GM12878 (cell line): ENCODE measurements at regions not wholly inside any gene's neighbourhood (a gene's known extent, or its start where the extent isn't known, plus 50 kb on each side); places are given as distances from the start of the nearest gene placed in this dataset.

Source experiments
- ATAC-seq: fragments of 200-7000 bp; cut with Tn5 transposase; 3 replicates; pipeline ENCODE4 v1.9.1; 2020; ENCODE audit warnings: mild to moderate bottlenecking, moderate library complexity
- BruUV-seq: library from RNA; stranded (reverse); fragments of 400-500 nt; replicated peaks from 2 replicates; lab custom pipeline; 2021; lab: Mats Ljungman, UMichigan
- CTCF ChIA-PET: fragments of 300-600 bp; sonication (Branson Sonifier 250); formaldehyde crosslinking; extraction: SDS; loops from one replicate; lab custom pipeline; 2021; ENCODE audit warnings: inconsistent platforms; lab: Yijun Ruan, JAX
- POLR2A ChIA-PET: fragments of 350-600 bp; formaldehyde crosslinking; extraction: SDS; loops from one replicate; lab custom pipeline; 2021; ENCODE audit warnings: inconsistent platforms; lab: Charles Lee
- RAD21 ChIA-PET: fragments of 300-600 bp; sonication (Branson Sonifier 250); formaldehyde crosslinking; loops from one replicate; lab custom pipeline; 2023; ENCODE audit warnings: antibody characterized with exemption; ENCODE audit not compliant: unreplicated experiment; lab: Charles Lee
- SMC1A ChIA-PET: fragments of 300-600 bp; sonication (Branson Sonifier 250); formaldehyde crosslinking; loops from one replicate; lab custom pipeline; 2023; ENCODE audit not compliant: unreplicated experiment, uncharacterized antibody; lab: Charles Lee
- DNase-seq: peaks from one replicate; pipeline ENCODE4 v3.0.0-alpha.2; 2011; ENCODE audit warnings: low read depth, low spot score
- FAIRE-seq: peaks from 3 replicates; lab custom pipeline; 2011; peaks lifted over from hg19 to GRCh38; lab: Jason Lieb, UNC
- H2AFZ ChIP-seq: 2 replicates; pipeline ENCODE4 v1.6.0; 2011; ENCODE audit warnings: low read depth, low read length, control low read depth; ENCODE audit not compliant: control insufficient read depth
- H3K27ac ChIP-seq: 2 replicates; pipeline ENCODE4 v1.5.1; 2011; ENCODE audit warnings: control low read depth; ENCODE audit not compliant: control insufficient read depth, insufficient read depth
- H3K27me3 ChIP-seq, 2 experiments: replicated peaks in 1 of 2; 2 replicates each; pipeline versions ENCODE4 v1.6.0 to v1.6.1; 2011; ENCODE audit warnings: low read length in 1 of 2; ENCODE audit not compliant: control insufficient read depth in 2 of 2, insufficient read depth in 2 of 2
- H3K36me3 ChIP-seq, 2 experiments: 2 replicates each; pipeline ENCODE4 v1.5.1; 2011; ENCODE audit warnings: low read length in 1 of 2; ENCODE audit not compliant: control insufficient read depth in 2 of 2, insufficient read depth in 2 of 2
- H3K4me1 ChIP-seq: 2 replicates; pipeline ENCODE4 v1.6.1; 2011; ENCODE audit warnings: mild to moderate bottlenecking, low read length, moderate library complexity, mixed read lengths; ENCODE audit not compliant: control insufficient read depth, insufficient read depth
- H3K4me2 ChIP-seq: 2 replicates; pipeline ENCODE4 v1.6.0; 2011; ENCODE audit warnings: control low read depth; ENCODE audit not compliant: control insufficient read depth, insufficient read depth
- H3K4me3 ChIP-seq: fragments of 200-600 bp; sonication (generic); 2 replicates; pipeline ENCODE4 v1.5.1; 2016
- H3K79me2 ChIP-seq: 2 replicates; pipeline ENCODE4 v1.6.0; 2011; ENCODE audit warnings: low read length; ENCODE audit not compliant: control insufficient read depth, insufficient read depth
- H3K9ac ChIP-seq: 2 replicates; pipeline ENCODE4 v1.8.0; 2011; ENCODE audit warnings: low read length, control low read depth, mixed read lengths; ENCODE audit not compliant: control insufficient read depth, insufficient read depth
- H3K9me3 ChIP-seq: replicated peaks from 3 replicates; pipeline ENCODE4 v1.5.1; 2011; ENCODE audit warnings: mild to moderate bottlenecking, low read length; ENCODE audit not compliant: control insufficient read depth, insufficient read depth
- H4K20me1 ChIP-seq: 2 replicates; pipeline ENCODE4 v1.6.0; 2011; ENCODE audit not compliant: control insufficient read depth, insufficient read depth
- BCL11A ChIP-seq: IDR thresholded peaks from 2 replicates; pipeline ENCODE4 v1.6.1; 2011; ENCODE audit warnings: low read depth, low read length
- BMI1 ChIP-seq: fragments of 450-650 bp; IDR thresholded peaks from 2 replicates; pipeline ENCODE4 v1.6.1; 2016; ENCODE audit warnings: mild to moderate bottlenecking, moderate library complexity, borderline replicate concordance
- BRCA1 ChIP-seq: IDR thresholded peaks from 2 replicates; pipeline ENCODE4 v1.6.1; 2011; ENCODE audit warnings: low read depth, low read length, improper control_type of control experiment
- DPF2 ChIP-seq: fragments of 450-650 bp; IDR thresholded peaks from 2 replicates; pipeline ENCODE4 v1.6.1; 2017; ENCODE audit warnings: mild to moderate bottlenecking
- IRF4 ChIP-seq: IDR thresholded peaks from 2 replicates; pipeline ENCODE4 v1.6.1; 2011; ENCODE audit warnings: low read depth, low read length
- NR2F1 ChIP-seq: fragments of 450-650 bp; conservative IDR thresholded peaks from 2 replicates; pipeline ENCODE4 v1.6.1; 2017; ENCODE audit warnings: mild to moderate bottlenecking
- NRF1 ChIP-seq: conservative IDR thresholded peaks from 2 replicates; pipeline ENCODE4 v1.6.1; 2011; ENCODE audit warnings: mild to moderate bottlenecking, low read depth, low read length, improper control_type of control experiment
- POLR2AphosphoS5 ChIP-seq: IDR thresholded peaks from 2 replicates; pipeline ENCODE4 v1.6.1; 2011; ENCODE audit warnings: mild to moderate bottlenecking, low read length, inconsistent platforms
- SIX5 ChIP-seq: IDR thresholded peaks from 2 replicates; pipeline ENCODE4 v1.6.1; 2011; ENCODE audit warnings: mild to moderate bottlenecking, low read depth, low read length, moderate library complexity; ENCODE audit not compliant: severe bottlenecking
- SPI1 ChIP-seq: IDR thresholded peaks from 2 replicates; pipeline ENCODE4 v1.6.1; 2011; ENCODE audit warnings: low read depth, mild to moderate bottlenecking, low read length, moderate library complexity, borderline replicate concordance; ENCODE audit not compliant: insufficient read depth
- SUPT20H ChIP-seq: IDR thresholded peaks from 2 replicates; pipeline ENCODE4 v1.6.1; 2011; ENCODE audit warnings: low read depth, mild to moderate bottlenecking, low read length, moderate library complexity, borderline replicate concordance; ENCODE audit not compliant: control insufficient read depth
- TCF3 ChIP-seq: IDR thresholded peaks from 2 replicates; pipeline ENCODE4 v1.6.1; 2012; ENCODE audit warnings: low read depth, mild to moderate bottlenecking, low read length, borderline replicate concordance; ENCODE audit not compliant: insufficient read depth
- WRNIP1 ChIP-seq: IDR thresholded peaks from 2 replicates; pipeline ENCODE4 v1.6.1; 2011; ENCODE audit warnings: low read depth, low read length, improper control_type of control experiment, borderline replicate concordance
- ZSCAN29 ChIP-seq: fragments of 450-650 bp; IDR thresholded peaks from 2 replicates; pipeline ENCODE4 v1.6.1; 2017; ENCODE audit warnings: mild to moderate bottlenecking, moderate library complexity
- WGBS: methylation state at CpG from one replicate; pipeline ENCODE4 v1.1.6; 2016; ENCODE audit warnings: low lambda C conversion rate; ENCODE audit not compliant: insufficient replicate concordance, insufficient coverage; ENCODE audit errors: missing lambda C conversion rate; 5-methylcytosine and 5-hydroxymethylcytosine counted together
- in situ Hi-C: fragments of 300-500 bp; cut with MboI; formaldehyde crosslinking; loops from 9 replicates; pipeline ENCODE4 v1.14.3; 2018; ENCODE audit warnings: mixed read lengths
- intact Hi-C: fragments of 100-400 bp; cut with micrococcal nuclease; formaldehyde crosslinking; loops from one replicate; pipeline ENCODE4 v1.14.2; 2022; ENCODE audit not compliant: unreplicated experiment
- TF ChIP-seq, protein P1 (sequence below): fragments of 450-650 bp; conservative IDR thresholded peaks from 2 replicates; pipeline ENCODE4 v1.6.1; 2017; ENCODE audit warnings: mild to moderate bottlenecking, moderate library complexity

DNA sequence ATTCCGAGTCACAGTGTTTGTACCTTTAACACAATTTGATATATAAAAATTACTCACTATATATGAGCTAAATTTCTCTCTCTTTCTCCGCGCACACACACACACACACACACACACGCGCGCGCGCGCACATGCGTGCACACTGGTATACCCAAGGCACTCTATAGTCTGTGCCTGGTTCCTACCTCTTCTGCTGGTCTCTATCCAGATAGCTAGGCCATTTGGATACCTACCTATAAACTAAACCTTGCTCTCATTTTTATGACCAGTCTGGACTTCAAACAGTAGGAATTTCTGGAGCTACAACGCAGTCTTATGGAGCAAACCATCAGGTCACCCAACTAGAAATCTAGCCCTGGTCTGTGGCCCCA lies 97.1 kb upstream of the MAGI3 start (continued):
- no peak for TF ChIP-seq TCF3
- TF ChIP-seq BMI1, result no peak
- TF ChIP-seq BCL11A, result no peak

DNA sequence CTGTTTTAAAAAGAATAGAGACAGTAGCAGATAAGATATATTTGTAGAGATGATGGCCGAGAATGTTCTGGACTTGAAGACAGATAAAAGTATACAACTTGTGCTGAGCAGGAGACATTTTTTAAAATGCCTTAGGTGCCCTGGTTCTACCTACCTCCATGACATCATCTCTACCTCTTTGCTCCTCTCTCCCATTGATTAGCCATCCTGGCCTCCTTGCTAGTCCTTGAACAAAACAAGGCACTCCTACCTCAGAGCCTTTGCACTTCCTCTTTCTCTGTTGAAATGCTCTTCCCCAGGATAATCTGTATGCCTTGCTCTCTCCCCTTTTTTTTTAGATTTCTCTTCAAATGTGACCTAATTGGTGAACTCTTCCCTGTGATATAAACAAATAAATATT lies 92.6 kb upstream of the MAGI3 start:
- Histone ChIP-seq H3K36me3 (no peaks in the 10 kb centered on the region), H2AFZ (no peak overlapping the region), H4K20me1 (no peaks in the 10 kb centered on the region), H3K27ac (no peak overlapping the region), H3K79me2 (no peaks in the 10 kb centered on the region), H3K4me3 (no peak overlapping the region), H3K9ac (no peak overlapping the region), H3K4me2 (no peak overlapping the region), H3K27me3 (0 out of 4 replicates have a peak, but pooled peaks cover 0 to 1% of the 10 kb centered on the region in 2 experiments), H3K4me1 (no peaks in the 10 kb centered on the region), H3K9me3 (no peaks in the 10 kb centered on the region)
- WGBS, result 42% methylated on average over 1 of the region's 1 CpG
- ATAC-seq (no peak), FAIRE-seq (no peak), DNase-seq (no peak)
- TF ChIP-seq POLR2AphosphoS5 (no peak), SPI1 (peak; percentile 51; the same call in 1 of the 2 replicates)
- ChIA-PET RAD21 (no interaction called here), SMC1A (no interaction called here), POLR2A (no interaction called here), CTCF (no interaction called here)
- no TSS peak for BruUV-seq
- intact Hi-C loops, result no loop called here
- in situ Hi-C loops, result no loop called here

DNA sequence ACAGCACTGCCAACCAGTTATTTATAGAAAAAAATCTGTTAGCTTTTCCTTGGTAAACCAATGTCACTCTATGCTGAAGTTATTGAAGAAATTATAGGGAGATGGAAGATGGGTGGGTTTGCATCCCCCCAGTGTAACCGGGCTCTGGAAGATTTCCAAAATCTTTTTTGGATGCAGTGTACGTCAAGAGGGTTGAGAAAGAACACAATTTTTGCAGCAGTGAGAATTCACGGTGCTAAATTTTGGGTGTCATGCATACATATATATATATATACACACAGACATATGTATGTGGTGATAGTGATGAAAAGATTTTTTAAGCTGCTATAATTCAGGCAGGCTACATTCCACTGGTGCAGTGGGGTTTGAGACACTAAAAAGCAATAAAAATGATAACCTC lies 91.4 kb upstream of the MAGI3 start:
- Histone ChIP-seq H3K4me1 (no peaks in the 10 kb centered on the region), H3K27ac (no peak overlapping the region), H3K4me2 (no peak overlapping the region), H3K27me3 (0 out of 4 replicates have a peak, but pooled peaks cover 0 to 1% of the 10 kb centered on the region in 2 experiments), H2AFZ (no peak overlapping the region), H3K9ac (no peak overlapping the region), H3K9me3 (no peaks in the 10 kb centered on the region), H3K36me3 (no peaks in the 10 kb centered on the region), H3K79me2 (no peaks in the 10 kb centered on the region)
- RAD21 ChIA-PET, result no interaction called here
- FAIRE-seq (no peak), DNase-seq (no peak)
- 53% methylated on average over 3 of the region's 3 CpGs for WGBS
- POLR2A ChIA-PET, result no interaction called here
- SMC1A ChIA-PET, result no interaction called here
- TF ChIP-seq IRF4, result no peak
- no peak for TF ChIP-seq NRF1
- no peak for TF ChIP-seq SUPT20H
- TF ChIP-seq SIX5, result no peak
- TF ChIP-seq DPF2, result no peak
- TF ChIP-seq ZSCAN29, result no peak
- no peak for TF ChIP-seq BRCA1
- TF ChIP-seq, protein P1, sequence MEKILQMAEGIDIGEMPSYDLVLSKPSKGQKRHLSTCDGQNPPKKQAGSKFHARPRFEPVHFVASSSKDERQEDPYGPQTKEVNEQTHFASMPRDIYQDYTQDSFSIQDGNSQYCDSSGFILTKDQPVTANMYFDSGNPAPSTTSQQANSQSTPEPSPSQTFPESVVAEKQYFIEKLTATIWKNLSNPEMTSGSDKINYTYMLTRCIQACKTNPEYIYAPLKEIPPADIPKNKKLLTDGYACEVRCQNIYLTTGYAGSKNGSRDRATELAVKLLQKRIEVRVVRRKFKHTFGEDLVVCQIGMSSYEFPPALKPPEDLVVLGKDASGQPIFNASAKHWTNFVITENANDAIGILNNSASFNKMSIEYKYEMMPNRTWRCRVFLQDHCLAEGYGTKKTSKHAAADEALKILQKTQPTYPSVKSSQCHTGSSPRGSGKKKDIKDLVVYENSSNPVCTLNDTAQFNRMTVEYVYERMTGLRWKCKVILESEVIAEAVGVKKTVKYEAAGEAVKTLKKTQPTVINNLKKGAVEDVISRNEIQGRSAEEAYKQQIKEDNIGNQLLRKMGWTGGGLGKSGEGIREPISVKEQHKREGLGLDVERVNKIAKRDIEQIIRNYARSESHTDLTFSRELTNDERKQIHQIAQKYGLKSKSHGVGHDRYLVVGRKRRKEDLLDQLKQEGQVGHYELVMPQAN, result no peak
- TF ChIP-seq NR2F1, result no peak
- no peak for TF ChIP-seq WRNIP1
- TF ChIP-seq, all 136 proteins: peak for 0
- no TSS peak for BruUV-seq
- no peak overlapping the region for H3K4me3 ChIP-seq
- CTCF ChIA-PET, result no interaction called here
- no peaks in the 10 kb centered on the region for H4K20me1 ChIP-seq
- intact Hi-C loops, result no loop called here
- in situ Hi-C loops, result no loop called here
- no peak for ATAC-seq
